Stromal cell of bone marrow (primary cell): ENCODE measurements at regions not wholly inside any gene's neighbourhood (a gene's known extent, or its start where the extent isn't known, plus 50 kb on each side); places are given as distances from the start of the nearest gene placed in this dataset.
"Not testable (repeated sequence)": the region's sequence is repeated elsewhere in the genome, so short reads cannot be mapped to it uniquely, and the experiment has no call there.

Experiments used
- DNase-seq: peaks from one replicate; pipeline ENCODE4 v3.0.0-alpha.2; 2012; ENCODE audit warnings: low read depth

DNA sequence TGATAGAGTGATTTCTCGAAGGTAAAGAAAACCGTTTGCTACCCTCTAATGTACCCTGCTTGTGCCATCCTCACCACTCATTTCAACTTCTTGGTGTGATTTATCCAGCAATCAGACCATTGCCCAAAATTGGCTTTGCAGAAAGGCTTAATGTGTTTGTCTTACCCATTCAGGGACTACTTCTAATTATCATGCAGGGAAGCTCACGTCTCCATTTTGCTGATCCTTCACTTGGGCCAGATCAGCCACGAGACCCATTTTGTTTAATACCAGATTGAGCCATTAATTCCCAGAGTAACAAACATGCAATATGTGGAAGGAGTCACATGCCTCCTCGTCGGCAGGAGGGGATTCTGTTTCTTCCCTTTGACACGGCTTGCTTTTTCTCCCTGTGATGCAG lies 51.1 kb upstream of the CRY1 start:
- DNase-seq = no peak

DNA sequence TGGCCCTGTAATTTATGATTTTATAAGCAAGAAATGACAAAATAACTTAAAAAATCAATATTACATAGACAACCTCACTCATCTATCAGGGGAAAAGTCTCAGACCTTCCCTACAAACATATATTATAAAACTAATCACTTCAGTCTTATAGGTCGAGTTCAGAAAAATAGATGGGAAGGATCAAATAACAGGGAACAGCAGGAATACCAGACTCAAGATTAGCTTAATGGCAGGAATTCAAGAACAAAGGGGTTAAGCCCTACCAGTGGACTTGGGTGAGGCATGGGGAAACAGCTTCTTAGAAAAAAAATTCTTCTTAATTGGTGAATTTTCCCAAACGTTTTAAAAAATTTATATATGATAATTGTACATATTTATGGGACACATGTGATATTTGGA lies 51.6 kb upstream of the CRY1 start:
- DNase-seq = no peak

DNA sequence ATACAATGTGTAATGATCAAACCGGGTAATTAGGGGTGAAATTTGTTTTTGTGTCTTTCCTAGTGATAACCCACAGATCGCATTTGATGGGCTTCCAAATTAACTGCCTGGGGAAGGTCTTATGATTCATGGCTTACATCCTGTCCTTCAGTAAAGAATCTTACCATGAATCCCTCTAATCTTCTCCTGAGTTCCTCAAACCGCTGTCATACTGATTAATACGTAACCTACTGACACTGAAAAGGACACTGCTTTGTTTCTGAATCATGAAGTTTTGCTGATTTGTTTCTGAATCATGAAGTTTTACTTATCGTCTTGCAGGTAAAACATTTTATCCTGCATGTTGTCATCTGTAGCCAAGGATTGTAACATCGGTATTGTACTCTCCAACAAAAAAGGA lies 52.0 kb upstream of the CRY1 start:
- DNase-seq = no peak

DNA sequence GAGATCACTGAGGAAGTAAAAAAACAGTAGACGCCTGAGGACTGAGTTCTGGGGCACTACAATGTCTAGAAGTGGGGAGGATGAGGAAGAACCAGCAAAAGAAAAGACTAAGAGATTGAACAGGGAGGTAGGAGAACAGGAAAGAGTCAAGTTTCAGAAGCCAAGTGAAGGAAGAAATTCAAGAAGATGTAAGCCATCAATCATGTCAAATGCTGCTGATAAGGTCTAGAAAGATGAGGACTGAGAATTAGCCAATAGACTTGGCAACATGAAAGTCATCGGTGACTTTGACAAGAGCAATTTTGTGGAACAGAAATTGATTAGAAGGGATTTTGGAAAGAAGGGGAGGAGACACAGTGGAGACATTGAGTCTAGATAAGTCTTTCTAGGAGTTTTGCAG lies 54.8 kb upstream of the CRY1 start:
- no peak for DNase-seq

DNA sequence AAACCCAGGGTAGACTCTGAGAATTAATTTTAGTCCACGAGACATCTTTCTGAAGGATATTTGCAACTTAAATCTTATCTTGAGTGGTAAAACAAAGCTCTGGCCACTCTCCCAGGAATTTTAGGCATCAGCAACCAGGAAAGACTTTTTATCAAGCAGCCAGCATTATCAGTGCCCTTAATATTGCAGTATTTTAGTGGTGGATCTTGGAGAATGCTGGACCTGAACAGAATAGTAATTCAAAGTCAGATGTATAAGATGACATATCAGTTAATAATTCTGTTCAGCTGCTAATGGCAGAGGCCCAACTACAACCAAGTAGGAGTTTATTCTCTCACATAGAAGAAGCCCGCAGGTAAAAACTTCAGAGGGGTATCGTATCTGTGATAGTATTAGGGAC lies 59.0 kb upstream of the CRY1 start:
- DNase-seq = no peak

DNA sequence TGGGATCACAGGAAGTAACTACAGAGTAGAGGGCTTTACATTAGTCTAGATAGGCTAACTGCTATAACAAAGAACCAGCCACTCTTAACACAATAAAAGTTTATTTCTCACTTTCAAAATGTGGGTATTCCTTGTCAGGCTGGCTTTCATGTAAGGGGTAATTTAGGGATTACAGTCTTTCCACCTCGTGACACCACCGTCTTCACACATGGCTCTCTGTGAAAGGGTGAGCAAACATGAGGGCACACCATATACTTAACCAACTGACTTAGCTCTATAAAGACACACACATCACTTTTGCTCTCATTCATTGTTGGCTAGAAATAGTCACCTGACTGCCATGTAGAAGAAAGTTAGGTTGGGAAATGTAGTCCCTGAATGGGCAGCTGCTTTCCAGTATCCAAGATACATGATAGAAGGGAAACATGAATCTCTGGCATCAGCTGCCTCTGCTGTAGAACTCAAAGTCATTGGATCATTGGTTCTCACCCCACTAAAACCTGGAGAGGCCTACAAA lies 66.1 kb upstream of the CRY1 start:
- no peak for DNase-seq

DNA sequence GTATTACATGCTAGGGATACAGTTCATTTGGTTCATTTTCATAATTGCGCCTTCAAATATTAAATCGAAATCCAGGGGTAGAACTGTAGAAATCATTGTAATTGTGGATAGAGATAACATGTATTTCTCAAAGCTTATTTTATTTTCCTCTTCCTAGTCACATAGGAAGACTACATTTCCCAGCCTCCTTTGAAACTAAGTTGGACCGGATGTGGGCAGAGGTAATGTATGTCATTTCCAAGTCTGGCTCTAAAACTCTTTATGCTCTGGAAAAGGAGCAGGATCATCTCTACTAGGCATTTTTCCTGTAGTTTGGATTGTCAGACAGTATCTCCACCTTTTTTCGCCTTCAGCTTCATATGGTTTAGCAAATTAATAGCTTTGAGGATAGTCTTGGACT lies 70.1 kb upstream of the CRY1 start:
- no peak for DNase-seq

DNA sequence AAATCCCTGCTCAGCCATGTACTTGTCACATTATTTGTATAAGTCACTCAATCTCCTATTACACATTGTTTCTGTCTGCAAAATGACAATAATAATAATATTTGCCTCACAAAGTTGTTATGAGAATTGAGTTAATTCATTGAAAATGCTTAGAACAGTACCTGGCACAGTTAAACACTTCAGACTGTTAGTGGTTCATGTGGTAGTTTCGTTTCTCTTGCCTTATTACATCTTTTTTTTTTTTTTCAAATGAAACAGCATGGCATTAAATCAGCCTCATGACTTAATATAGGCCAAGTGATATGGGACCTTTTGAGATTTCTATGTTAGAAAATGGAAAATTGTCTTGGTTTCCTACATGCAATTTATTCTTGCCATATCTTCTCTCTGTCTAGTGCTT lies 71.0 kb upstream of the CRY1 start:
- DNase-seq = no peak

DNA sequence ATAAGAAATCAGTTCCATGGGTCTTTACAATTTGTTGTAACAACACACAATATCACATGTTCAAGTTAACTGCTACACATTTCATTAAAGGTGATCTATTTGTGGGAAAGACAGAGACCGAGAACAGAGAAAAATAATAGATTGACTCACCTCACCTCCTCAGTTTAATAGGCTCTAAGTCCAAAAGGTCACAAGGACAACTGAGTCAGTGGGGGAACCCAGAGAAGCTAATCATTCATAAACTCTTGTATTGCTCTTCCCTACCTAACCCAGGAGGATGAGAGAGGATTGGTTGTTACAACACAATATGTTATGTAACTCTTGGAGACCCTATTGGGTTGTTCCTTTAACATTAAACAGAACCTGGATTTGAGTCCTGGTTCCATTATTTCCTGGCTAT lies 72.2 kb upstream of the CRY1 start:
- no peak for DNase-seq

DNA sequence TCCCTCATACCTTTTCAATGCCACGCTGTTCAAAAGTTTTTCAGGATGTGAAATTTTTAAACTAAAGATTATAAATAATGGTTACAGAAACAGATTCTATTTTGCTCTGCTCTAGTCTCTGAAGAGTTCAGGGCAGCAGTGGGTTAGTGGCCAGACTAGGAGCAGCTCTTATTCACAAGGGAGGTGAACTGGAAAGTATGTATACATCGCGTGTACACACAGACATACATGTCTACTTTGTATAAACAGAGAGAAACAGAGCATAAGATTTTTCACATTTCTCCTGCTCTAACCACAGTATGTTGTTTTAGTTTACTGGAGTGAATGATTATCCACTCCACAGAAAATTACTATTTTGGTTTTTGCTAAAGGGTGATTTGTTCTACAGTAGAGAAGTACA lies 74.4 kb upstream of the CRY1 start:
- no peak for DNase-seq

DNA sequence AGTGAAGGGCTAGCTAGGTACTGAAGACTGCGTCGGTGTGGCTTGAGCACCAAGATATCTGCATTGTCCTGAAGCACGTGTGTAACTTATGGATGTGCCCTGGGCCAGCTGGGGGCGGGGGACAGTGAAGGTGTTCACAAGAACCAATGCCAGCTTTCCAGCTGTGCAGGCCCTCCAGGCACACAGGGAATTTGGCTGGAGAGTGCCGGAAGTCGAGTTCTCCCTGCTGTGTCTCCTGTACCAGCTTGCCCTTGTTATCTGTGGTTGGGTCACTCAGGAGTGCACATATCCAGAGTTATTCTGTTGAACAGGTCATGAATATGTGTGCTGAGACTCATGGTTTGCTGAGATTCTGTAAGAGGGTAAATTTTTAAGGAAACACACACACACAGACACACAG lies 75.9 kb upstream of the CRY1 start:
- DNase-seq = no peak

DNA sequence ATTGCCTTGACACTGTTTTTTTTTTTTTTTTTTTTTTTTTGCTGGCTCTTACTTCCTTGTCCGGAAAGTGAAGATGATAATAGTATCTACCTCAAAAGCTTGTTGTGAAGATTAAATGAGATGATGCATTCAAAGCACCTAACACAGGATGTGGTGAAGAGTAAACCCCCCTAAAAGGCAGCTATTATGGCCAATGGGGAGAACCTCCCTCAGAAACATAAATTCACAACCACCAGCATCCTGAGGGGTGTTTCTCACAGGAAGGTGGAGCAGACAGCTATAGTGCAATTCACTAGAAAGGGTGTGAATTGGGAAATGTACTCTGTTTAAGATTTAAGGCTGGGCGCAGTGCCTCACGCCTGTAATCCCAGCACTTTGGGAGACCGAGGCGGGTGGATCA lies 85.4 kb upstream of the CRY1 start:
- DNase-seq = no peak

DNA sequence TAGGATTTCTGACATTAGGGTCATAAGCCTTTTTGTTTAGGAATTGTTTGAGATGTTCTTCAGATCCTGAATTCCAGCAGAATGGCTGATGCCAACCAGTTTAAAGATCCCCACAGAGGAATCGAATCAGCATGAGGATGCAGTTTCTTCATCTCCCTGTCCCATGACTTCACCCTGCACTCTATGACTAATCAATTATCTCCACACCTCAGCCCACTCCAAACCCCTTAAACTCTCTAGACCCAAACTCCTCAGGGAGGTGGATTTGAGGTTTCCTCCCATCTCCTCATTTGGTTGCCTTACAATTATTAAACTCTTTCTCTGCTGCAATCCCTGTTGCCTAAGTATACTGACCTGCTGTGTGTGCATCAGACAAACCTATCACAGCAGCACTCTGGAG lies 86.5 kb upstream of the CRY1 start:
- DNase-seq = peak; percentile 9

DNA sequence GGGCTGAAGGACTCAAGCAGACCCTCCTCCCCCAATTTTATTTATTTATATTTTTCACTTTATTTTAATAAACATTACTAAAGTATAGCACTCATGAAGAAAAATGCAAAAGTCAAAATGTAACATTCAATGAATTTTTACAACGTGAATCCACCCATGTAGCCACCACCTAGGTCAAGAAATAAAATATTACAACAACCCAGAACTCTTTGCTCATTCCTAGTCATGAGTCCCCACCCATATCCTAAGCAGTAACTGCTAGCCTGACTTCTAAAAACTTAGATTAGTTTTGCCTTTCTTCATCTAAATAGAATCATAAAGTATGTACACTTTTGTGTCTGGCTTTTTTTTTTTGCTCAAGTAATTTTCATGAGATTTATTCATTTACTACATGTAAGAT lies 86.9 kb upstream of the CRY1 start:
- no peak for DNase-seq

DNA sequence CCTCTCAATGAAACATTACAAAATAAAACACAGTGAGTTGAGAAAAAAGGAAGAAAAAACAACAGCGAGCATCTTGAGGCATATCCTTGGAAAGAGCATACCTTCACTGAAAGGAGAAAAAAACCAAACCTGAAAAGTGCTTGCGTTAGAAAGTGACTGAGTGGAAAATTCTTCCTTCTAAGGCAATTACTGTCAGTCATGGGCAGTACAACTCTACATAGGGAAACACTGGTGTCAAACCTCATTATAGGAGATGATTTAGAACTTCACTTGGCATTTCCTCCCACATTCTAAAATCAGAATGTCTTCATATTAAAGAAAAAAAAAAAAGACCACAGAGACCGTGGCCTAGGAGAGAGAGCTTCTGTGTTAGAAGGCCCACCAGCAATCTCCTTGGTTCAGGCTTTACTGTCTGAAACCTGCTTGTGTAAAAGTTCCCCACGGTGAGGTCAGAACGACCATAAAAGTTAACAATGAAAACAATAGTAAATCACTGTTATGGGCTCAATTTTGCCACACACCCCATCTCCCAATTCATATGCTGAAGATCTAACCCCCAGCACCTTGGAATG lies 91.1 kb upstream of the CRY1 start:
- no peak for DNase-seq

DNA sequence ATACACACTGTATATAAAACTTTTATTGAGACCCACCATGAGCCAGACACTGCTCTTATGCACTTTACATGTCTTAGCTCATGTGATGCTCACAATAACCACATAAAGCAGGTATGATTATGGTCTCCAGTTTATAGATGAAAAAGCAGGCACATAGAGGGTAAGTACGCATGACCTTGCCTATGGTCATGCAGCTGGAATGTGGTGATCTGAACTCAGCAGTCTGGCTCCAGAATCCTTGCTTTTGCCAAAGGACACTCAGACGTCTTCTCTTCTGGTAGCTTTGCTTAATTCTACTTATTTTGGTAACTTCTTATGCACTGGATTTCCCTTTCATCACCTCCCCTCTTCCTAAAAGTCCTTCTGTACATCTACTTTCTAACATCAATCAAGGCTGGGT lies 103.3 kb upstream of the CRY1 start:
- no peak for DNase-seq

DNA sequence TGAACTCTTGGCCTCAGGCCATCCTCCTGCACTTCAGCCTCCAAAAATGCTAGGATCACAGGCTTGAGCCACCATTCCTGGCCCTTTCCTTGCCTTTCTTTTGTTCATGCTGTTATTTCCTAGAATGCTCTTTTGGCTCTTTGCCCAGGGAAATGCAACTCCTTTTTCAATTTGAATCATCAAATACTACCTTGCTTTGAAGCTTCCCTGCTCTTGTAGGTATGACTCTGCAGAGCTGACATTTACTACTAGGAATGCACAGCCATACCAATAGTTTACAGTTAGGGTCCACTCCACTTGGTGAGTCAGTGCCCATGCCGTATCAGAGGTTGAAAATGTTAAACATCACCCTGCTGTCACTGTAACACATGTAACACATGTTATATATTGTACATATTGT lies 107.0 kb upstream of the CRY1 start:
- DNase-seq = no peak

DNA sequence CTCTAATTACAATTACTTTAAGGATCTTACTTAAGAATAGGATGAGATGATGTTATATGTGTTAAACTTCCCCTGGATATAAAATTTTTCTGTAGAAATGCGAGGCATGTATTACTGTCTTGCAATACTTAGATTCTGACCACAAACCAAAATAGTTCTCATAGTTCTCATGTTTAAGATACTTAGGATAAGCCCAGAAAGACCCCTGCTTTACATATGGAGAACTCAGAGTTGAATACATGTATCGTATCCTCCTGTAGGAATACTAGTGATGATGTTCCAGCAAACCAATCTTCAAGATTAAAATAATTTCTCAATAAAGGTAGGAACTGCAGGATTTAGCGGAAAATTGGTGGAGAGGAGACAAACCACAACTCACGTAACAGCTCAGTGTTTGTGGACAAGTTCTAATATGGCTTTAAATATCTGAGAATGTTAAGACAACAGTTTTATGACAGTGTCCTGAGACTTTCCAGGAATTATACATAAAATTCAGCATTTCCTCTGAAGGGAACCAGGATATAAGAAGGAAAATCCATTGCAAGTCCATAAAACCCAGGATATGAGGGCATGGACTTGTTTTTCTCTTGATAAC lies 114.7 kb upstream of the CRY1 start:
- no peak for DNase-seq

DNA sequence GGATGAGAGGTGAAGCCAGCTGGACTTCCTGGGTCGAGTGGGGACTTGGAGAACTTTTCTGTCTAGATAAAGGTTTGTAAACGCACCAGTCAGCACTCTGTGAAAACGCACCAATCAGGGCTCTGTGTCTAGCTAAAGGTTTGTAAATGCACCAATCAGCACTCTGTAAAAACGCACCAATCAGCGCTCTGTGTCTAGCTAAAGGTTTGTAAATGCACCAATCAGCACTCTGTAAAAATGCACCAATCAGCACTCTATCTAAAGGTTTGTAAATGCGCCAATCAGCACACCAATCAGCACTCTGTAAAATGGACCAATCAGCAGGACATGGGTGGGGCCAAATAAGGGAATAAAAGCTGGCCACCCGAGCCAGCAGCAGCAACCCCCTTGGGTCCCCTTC lies 116.4 kb upstream of the CRY1 start:
- DNase-seq = not testable (repeated sequence)

DNA sequence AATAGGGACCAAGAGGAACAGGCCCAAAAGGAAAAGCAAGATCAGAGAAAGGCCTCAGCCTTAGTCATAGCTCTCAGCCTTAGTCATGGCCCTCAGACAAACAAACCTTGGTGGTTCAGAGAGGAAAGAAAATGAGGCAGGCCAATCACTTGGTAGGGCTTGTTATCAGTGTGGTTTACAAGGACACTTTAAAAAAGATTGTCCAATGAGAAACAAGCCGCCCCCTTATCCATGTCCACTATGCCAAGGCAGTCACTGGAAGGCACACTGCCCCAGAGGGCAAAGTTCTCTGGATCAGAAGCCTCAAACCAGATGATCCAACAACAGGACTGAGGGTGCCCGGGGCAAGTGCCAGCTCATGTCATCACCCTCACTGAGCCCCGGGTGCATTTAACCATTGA lies 121.0 kb upstream of the CRY1 start:
- peak; percentile 35 for DNase-seq

DNA sequence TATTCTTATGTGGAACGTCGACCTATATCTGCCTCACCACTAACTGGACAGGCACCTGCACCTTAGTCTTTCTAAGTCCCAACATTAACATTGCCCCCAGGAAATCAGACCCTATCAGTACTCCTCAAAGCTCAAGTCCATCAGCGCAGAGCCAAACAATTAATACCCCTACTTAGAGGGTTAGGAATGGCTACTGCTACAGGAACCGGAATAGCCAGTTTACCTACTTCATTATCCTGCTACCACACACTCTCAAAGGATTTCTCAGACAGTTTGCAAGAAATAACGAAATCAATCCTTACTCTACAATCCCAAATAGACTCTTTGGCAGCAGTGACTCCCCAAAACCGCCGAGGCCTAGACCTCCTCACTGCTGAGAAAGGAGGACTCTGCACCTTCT lies 123.1 kb upstream of the CRY1 start:
- not testable (repeated sequence) for DNase-seq

DNA sequence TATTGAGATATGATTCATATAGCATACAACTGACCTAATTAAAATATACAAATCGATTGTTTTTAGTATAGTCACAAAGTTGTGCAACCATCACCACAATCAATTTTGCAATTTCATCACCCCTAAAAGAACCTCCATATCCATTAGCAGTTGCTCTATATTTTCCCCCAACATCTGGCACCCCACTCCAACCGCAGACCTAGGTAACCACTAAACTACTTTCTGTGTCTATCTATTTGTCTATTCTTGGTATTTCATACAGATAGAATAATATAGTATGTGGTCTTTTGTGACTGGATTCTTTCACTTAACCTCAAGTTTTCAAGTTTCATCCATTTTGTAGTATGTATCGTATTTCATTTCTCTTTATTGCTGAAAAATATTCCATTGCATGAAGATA lies 126.0 kb upstream of the CRY1 start:
- no peak for DNase-seq

DNA sequence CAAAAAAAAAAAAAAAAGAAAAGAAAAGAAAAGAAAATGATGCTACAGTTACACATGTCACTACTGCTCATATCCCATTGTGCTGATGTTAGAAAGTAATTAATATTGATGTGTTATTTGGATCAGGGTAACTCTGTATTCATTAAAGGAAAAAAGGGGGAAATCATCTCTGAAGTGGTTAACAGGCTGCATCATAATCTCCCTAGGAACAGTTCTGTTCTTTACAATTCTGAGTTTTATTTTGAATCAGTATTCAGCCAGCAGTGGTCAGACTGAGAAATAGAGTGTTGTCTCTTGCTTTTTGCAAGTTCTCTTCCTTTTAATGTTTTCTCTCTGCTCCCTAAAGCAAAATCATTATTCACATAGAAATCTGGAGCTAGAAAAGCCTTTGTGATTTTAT lies 128.6 kb upstream of the CRY1 start:
- no peak for DNase-seq

DNA sequence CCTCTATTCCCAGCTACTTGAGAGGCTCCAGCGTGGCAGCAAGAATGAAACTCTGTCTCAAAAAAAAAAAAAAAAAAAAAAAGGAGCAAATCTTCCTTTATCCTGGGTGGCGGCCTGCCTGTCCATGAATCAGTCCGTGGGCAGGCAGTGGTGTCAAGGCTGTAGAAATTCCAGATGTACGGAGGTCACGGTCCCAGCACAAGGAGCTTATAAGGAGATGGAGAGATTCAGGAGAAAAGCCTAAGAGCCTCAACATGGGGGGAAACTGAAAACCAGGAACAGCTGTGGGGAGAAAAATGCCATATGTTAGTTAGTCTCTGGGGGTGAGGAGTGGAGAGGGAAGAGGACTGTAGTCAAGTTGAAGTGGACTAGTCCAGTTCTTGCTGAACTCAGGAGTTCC lies 130.5 kb upstream of the CRY1 start:
- no peak for DNase-seq

DNA sequence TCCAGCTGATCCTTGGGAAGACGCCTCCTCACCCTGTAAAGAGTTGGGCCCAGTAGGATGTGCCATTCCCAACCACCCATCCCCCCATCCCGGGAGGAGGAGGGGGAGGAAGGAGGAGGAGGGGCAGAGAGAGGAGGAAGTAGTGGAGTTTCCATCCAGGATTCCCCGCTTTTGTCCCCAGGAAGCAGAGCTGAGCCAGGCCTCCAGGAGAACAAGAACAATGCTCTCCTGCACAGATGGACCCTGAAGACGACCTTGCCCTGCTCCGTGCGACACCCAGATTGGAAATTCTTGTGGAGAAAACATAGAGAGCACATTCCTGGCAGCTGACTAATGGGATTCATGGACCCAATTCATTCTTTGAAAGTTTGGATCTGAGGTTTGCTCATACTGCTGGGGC lies 132.3 kb upstream of the CRY1 start:
- DNase-seq = peak; percentile 2
